Lung (tissue), 11 donors: ENCODE measurements at regions not wholly inside any gene's neighbourhood (a gene's known extent, or its start where the extent isn't known, plus 50 kb on each side); places are given as distances from the start of the nearest gene placed in this dataset.

ENCODE experiments used
- ATAC-seq: fragments of 200-7000 bp; cut with Tn5 transposase; one replicate; pipeline ENCODE4 v1.9.1; 2020; ENCODE audit warnings: moderate number of reproducible peaks; ENCODE audit not compliant: insufficient read depth, low FRiP score
- DNase-seq, 3 donors: peaks; one replicate each; pipeline ENCODE4 v3.0.0-alpha.2; 2013 to 2017
- H3K27ac ChIP-seq, 2 donors: one replicate each; pipeline ENCODE4 v1.5.1; 2013; ENCODE audit warnings: mild to moderate bottlenecking in 2 of 2, moderate library complexity in 2 of 2, control low read depth in 1 of 2, inconsistent platforms in 1 of 2, low read depth in 1 of 2, low read length in 1 of 2
- H3K27me3 ChIP-seq, 3 donors: one replicate each; pipeline ENCODE4 v1.5.1; 2013; ENCODE audit warnings: low read length in 2 of 3; ENCODE audit not compliant: control insufficient read depth in 3 of 3, insufficient read depth in 3 of 3
- H3K36me3 ChIP-seq, 4 donors: one replicate each; pipeline ENCODE4 v1.5.1; 2013; ENCODE audit warnings: low read length in 4 of 4, mild to moderate bottlenecking in 1 of 4, moderate library complexity in 1 of 4; ENCODE audit not compliant: control insufficient read depth in 4 of 4, insufficient read depth in 4 of 4
- H3K4me1 ChIP-seq, 5 donors: one replicate each; pipeline ENCODE4 v1.5.1; 2013; ENCODE audit warnings: low read length in 5 of 5, mild to moderate bottlenecking in 2 of 5, moderate library complexity in 1 of 5; ENCODE audit not compliant: control insufficient read depth in 5 of 5, insufficient read depth in 5 of 5
- H3K4me3 ChIP-seq: one replicate; pipeline ENCODE4 v1.5.1; 2013; ENCODE audit warnings: mild to moderate bottlenecking, control low read depth, moderate library complexity
- H3K9ac ChIP-seq, 2 donors: one replicate each; pipeline ENCODE4 v1.5.1; 2013; ENCODE audit warnings: low read length in 2 of 2, control low read depth in 1 of 2; ENCODE audit not compliant: insufficient read depth in 1 of 2
- H3K9me3 ChIP-seq, 4 donors: one replicate each; pipeline ENCODE4 v1.5.1; 2013; ENCODE audit warnings: low read length in 3 of 4, mild to moderate bottlenecking in 1 of 4, moderate library complexity in 1 of 4; ENCODE audit not compliant: control insufficient read depth in 4 of 4, insufficient read depth in 3 of 4
- WGBS, 2 donors: extraction: QIAGEN DNeasy Blood & Tissue Kit; methylation state at CpG; one replicate each; pipeline ENCODE4 v1.1.7; 2013; 5-methylcytosine and 5-hydroxymethylcytosine counted together
- TF ChIP-seq, protein P1 (sequence below): IDR thresholded peaks from 2 replicates; pipeline ENCODE4 v1.5.1; 2012; ENCODE audit warnings: mild to moderate bottlenecking; ENCODE audit errors: control extremely low read depth, extremely low read depth
- donor health status: control.
- donor health status: control.
- donor health status: Bipolar disorder and iron deficiency.
- donor health status: healthy.
- donor health status: DM: yes; HTN: yes; CAD: no.

DNA sequence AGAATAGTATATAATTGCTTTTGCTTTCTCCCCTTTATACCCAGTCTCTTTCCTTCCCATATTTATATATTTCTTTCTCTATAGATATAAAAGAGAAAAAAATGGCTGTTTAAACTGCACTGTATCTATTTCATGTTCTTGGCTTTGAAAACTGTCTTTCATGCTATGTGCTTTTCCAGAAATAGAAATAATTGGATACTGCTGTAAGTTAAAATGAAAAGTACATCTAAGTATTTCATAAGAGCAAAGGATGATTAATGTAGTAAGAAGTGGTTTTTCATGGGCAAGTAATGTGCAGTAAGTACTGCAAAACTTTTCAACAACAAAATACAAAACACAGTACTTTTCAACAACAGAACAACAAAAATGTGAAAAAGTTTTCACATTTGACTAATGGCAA is 237.9 kb downstream of the SNCA start:
- DNase-seq (no peak), ATAC-seq (no peak)
- H3K9me3 ChIP-seq: no peaks in the 10 kb centered on the region
- H3K9ac ChIP-seq: no peak overlapping the region
- no peaks in the 10 kb centered on the region for H3K27me3 ChIP-seq
- H3K27ac ChIP-seq: no peak overlapping the region
- no peaks in the 10 kb centered on the region for H3K4me1 ChIP-seq
- TF ChIP-seq, protein P1, sequence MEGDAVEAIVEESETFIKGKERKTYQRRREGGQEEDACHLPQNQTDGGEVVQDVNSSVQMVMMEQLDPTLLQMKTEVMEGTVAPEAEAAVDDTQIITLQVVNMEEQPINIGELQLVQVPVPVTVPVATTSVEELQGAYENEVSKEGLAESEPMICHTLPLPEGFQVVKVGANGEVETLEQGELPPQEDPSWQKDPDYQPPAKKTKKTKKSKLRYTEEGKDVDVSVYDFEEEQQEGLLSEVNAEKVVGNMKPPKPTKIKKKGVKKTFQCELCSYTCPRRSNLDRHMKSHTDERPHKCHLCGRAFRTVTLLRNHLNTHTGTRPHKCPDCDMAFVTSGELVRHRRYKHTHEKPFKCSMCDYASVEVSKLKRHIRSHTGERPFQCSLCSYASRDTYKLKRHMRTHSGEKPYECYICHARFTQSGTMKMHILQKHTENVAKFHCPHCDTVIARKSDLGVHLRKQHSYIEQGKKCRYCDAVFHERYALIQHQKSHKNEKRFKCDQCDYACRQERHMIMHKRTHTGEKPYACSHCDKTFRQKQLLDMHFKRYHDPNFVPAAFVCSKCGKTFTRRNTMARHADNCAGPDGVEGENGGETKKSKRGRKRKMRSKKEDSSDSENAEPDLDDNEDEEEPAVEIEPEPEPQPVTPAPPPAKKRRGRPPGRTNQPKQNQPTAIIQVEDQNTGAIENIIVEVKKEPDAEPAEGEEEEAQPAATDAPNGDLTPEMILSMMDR: no peak
- H3K4me3 ChIP-seq: no peak overlapping the region
- H3K36me3 ChIP-seq: no peaks in the 10 kb centered on the region

DNA sequence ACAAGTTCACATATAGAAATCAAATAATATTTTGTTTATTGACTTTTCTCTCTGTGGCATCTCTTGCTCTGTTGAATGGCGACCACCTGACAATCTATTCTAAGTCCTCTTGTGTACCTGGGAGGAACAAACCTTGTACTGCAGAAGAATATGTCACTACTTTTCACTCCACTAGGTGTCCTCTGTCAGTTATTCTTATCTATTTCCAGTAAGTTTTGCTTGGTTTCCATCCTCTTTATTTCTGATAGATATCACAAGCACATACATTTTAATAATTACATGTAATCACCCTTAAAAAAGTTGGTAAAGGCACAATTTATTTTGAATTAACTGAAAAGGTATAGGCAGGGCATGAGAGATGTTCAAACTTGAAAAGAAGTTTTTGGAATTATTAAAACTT is 238.4 kb downstream of the SNCA start:
- DNase-seq: peak in 2 of 3 donors; percentile 6 to 18
- H3K4me1 ChIP-seq: no peaks in the 10 kb centered on the region
- no peaks in the 10 kb centered on the region for H3K9me3 ChIP-seq
- H3K9ac ChIP-seq: no peak overlapping the region
- no peak overlapping the region for H3K4me3 ChIP-seq
- H3K27me3 ChIP-seq: no peaks in the 10 kb centered on the region
- H3K27ac ChIP-seq: no peak overlapping the region
- 90 to 92% methylated on average over 1 of the region's 1 CpG for WGBS, 2 donors
- TF ChIP-seq, protein P1: no peak
- no peak for ATAC-seq
- no peaks in the 10 kb centered on the region for H3K36me3 ChIP-seq

DNA sequence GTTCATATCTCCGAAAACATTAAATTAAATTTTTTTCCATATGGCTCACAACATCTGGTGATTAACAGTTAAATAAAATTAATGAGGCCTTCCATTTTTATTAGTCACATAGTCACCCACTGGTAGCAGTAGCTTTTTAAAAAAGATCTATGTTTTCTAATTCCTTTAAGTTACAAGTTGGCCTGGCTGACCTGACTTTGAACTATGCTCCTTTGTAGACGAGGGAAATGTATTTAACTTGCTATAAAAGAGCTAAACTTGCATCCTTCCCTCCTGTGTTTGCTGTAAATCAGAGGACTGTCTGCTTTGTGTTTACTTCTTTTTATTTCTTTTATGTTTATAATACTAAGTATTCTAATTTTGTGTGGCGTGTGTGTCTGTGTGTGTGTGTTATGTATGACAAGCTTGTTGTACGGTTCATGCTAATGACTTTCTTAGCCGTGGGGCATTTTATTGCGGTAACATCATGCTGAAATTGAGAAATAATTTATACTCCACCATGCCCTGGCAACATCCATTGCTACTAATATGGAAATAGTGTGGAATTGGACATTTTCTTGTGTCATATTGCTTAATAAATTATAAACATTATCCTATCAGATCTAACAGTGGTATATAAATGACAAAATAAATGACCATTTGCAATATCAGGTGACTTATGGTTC is 241.7 kb downstream of the SNCA start:
- no peak overlapping the region for H3K27ac ChIP-seq
- no peaks in the 10 kb centered on the region for H3K4me1 ChIP-seq
- peaks cover 0 to 2% (median 0%) of the 10 kb centered on the region in 4 donors for H3K9me3 ChIP-seq
- DNase-seq: peak in 2 of 3 donors; percentile 7 to 20
- H3K27me3 ChIP-seq: no peaks in the 10 kb centered on the region
- TF ChIP-seq, protein P1: no peak
- 89 to 92% methylated on average over 6 of the region's 6 CpGs for WGBS, 2 donors
- H3K9ac ChIP-seq: no peak overlapping the region
- no peak for ATAC-seq
- no peak overlapping the region for H3K4me3 ChIP-seq
- H3K36me3 ChIP-seq: no peaks in the 10 kb centered on the region

- Histone ChIP-seq H3K36me3 (no peaks in the 10 kb centered on the region), H3K9me3 (peaks cover 0 to 2% (median under 1%) of the 10 kb centered on the region in 4 donors), H3K9ac (no peak overlapping the region), H3K27me3 (no peaks in the 10 kb centered on the region), H3K27ac (no peak overlapping the region), H3K4me1 (no peaks in the 10 kb centered on the region), H3K4me3 (no peak overlapping the region)
- TF ChIP-seq, protein P1: no peak
- ATAC-seq: no peak
- 63 to 85% methylated on average over 2 of the region's 2 CpGs for WGBS, 2 donors
- no peak for DNase-seq
Measured at GRCh38 chr4:89590128-89590527, 246.8 kb downstream of the SNCA start.
